Mononuclear cell (primary cell): ENCODE measurements at regions not wholly inside any gene's neighbourhood (a gene's known extent, or its start where the extent isn't known, plus 50 kb on each side); places are given as distances from the start of the nearest gene placed in this dataset.

ENCODE experiments used
- H3K27me3 ChIP-seq: 2 replicates; pipeline ENCODE4 v1.6.0; 2011; ENCODE audit warnings: low read length, control low read depth; ENCODE audit not compliant: insufficient read depth
- H3K4me1 ChIP-seq: 2 replicates; pipeline ENCODE4 v1.5.1; 2011; ENCODE audit warnings: mild to moderate bottlenecking, low read length, control low read depth; ENCODE audit not compliant: insufficient read depth
- H3K4me3 ChIP-seq: 2 replicates; pipeline ENCODE4 v1.5.1; 2011; ENCODE audit warnings: mild to moderate bottlenecking, low read length, moderate library complexity
- H3K9me3 ChIP-seq: 2 replicates; pipeline ENCODE4 v1.5.1; 2011; ENCODE audit warnings: low read depth, mild to moderate bottlenecking, control low read depth, low read length

DNA sequence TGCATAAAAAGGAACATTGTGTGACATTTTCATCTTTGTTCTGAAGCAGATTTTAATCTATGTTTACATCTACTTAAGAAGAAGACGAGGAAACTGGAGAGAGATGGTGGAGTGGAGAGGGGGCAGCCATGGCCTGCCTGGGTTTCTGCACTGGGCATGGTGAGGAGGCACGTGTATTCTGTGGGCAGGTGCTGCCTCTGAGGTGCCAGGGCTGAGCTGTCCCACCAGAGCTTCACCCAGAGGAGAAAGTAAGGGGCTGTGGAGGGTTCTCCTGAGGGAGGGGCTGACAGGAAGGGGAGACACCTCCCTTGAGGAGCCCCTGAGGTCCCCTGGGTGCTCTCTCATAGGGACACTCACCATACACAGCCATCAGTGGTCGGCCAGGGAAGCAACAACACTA lies 372.4 kb upstream of the OR4E1 start:
- H3K4me3 ChIP-seq: no peak overlapping the region
- H3K27me3 ChIP-seq: no peaks in the 10 kb centered on the region
- no peaks in the 10 kb centered on the region for H3K9me3 ChIP-seq
- no peaks in the 10 kb centered on the region for H3K4me1 ChIP-seq

- H3K27me3 ChIP-seq: no peaks in the 10 kb centered on the region
- H3K9me3 ChIP-seq: no peaks in the 10 kb centered on the region
- no peaks in the 10 kb centered on the region for H3K4me1 ChIP-seq
- no peak overlapping the region for H3K4me3 ChIP-seq
Measured at GRCh38 chr14:22044193-22044592, 370.6 kb upstream of the OR4E1 start.

DNA sequence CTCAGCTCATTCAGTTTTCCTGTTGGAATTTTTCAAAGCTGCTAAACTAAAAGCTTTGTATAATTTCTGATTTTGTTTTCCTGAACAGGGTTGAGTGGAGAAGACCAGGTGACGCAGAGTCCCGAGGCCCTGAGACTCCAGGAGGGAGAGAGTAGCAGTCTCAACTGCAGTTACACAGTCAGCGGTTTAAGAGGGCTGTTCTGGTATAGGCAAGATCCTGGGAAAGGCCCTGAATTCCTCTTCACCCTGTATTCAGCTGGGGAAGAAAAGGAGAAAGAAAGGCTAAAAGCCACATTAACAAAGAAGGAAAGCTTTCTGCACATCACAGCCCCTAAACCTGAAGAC lies 367.1 kb upstream of the OR4E1 start:
- no peaks in the 10 kb centered on the region for H3K4me1 ChIP-seq
- no peak overlapping the region for H3K4me3 ChIP-seq

GRCh38 chr14:22039938-22040780 lies 366.5 kb upstream of the OR4E1 start:
- H3K4me3 ChIP-seq: no peak overlapping the region
- peaks cover 5% of the 10 kb centered on the region for H3K27me3 ChIP-seq
- no peaks in the 10 kb centered on the region for H3K4me1 ChIP-seq
- no peaks in the 10 kb centered on the region for H3K9me3 ChIP-seq

More for the DNA sequence above, 367.1 kb upstream of the OR4E1 start:
- H3K9me3 ChIP-seq: no peaks in the 10 kb centered on the region
- H3K27me3 ChIP-seq: peaks cover 3% of the 10 kb centered on the region

- Histone ChIP-seq H3K4me1 (no peaks in the 10 kb centered on the region), H3K27me3 (peaks cover 5% of the 10 kb centered on the region), H3K9me3 (no peaks in the 10 kb centered on the region), H3K4me3 (no peak overlapping the region)
Measured at GRCh38 chr14:22036541-22037239, 363.1 kb upstream of the OR4E1 start.

DNA sequence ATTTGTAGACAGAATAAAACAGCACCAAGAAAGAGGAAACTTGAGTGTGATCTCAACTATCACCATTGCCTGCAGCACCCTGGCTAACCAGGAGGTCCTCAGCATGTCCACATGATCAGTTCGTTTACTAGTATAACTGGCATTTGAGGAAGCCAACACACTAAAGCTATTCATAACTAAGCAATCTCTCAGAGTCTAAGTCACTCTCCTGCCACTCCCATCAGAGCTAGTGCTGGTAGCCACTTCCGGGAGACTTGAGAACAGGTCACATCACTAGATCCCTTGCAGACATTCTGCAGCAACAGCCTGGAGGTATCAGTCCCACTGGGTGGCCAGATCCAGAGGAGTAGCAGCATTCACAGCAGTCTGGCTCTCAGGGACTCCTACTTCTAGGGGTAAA lies 352.9 kb upstream of the OR4E1 start:
- H3K4me3 ChIP-seq: no peak overlapping the region
- H3K9me3 ChIP-seq: no peaks in the 10 kb centered on the region
- H3K4me1 ChIP-seq: no peaks in the 10 kb centered on the region
- peaks cover 2% of the 10 kb centered on the region for H3K27me3 ChIP-seq

- no peak overlapping the region for H3K4me3 ChIP-seq
- no peaks in the 10 kb centered on the region for H3K9me3 ChIP-seq
- peaks cover 2% of the 10 kb centered on the region for H3K27me3 ChIP-seq
- no peaks in the 10 kb centered on the region for H3K4me1 ChIP-seq
Measured at GRCh38 chr14:22025879-22026278, 352.3 kb upstream of the OR4E1 start.

DNA sequence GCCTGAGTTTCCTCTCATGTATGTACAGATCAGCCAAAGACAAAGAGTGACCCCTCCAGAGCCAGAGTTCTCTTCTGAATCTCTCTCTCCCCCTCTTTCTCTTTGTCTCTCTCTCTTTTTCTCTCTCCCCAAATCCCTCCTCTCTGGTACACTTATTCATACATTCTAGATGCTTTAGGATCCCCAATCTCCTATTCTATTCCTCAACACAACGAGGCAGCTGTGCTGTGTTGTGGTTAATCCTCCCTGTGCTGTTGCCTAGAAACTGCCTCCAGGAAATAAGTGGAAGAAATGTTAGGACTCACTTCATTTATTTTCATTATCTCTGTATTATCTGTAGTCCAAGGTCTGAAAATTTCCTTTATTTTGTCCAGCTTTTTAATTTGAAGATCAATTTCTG lies 350.5 kb upstream of the OR4E1 start:
- no peaks in the 10 kb centered on the region for H3K9me3 ChIP-seq
- no peaks in the 10 kb centered on the region for H3K4me1 ChIP-seq
- H3K4me3 ChIP-seq: no peak overlapping the region
- H3K27me3 ChIP-seq: peaks cover 2% of the 10 kb centered on the region

DNA sequence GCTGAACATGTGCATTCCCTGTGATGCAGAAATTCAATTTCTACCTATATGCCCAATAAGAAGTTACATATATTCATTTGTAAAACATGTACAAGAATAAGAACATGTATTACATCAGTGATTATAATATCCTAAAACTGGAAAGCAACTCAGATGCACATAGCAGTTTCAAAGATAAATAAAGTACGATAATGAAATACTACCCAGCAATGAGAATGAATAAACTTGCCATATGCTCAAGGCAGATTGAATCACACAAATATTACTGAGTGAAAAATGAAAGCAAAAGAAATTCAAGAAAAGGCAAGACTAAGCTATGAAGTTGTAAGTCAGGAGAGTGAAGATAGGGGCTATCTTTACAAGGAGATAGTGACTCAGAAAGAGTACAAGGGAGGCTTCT lies 345.3 kb upstream of the OR4E1 start:
- H3K4me1 ChIP-seq: no peaks in the 10 kb centered on the region
- H3K27me3 ChIP-seq: peaks cover under 1% of the 10 kb centered on the region
- no peak overlapping the region for H3K4me3 ChIP-seq
- H3K9me3 ChIP-seq: no peaks in the 10 kb centered on the region

DNA sequence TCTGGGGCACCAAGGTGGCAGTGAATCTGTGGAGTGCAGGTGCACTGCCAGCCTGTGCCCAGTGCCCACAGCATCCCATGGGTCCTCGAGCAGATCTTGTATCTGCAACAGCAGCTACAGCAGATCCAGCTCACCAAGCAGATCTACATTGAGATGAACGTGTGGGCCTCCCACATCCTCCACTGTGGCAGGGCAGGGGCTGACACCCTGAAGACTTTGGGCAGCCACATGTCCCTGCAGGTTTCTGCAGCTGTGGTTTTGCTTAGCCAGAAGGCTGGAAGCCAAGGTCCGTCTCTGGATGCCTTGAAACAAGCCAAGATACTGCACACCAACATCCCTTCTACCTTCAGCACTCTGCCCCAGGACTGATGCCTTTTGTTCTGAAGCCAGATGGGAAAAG lies 338.8 kb upstream of the OR4E1 start:
- H3K4me1 ChIP-seq: no peaks in the 10 kb centered on the region
- H3K4me3 ChIP-seq: no peak overlapping the region
- H3K9me3 ChIP-seq: no peaks in the 10 kb centered on the region
- H3K27me3 ChIP-seq: no peaks in the 10 kb centered on the region

DNA sequence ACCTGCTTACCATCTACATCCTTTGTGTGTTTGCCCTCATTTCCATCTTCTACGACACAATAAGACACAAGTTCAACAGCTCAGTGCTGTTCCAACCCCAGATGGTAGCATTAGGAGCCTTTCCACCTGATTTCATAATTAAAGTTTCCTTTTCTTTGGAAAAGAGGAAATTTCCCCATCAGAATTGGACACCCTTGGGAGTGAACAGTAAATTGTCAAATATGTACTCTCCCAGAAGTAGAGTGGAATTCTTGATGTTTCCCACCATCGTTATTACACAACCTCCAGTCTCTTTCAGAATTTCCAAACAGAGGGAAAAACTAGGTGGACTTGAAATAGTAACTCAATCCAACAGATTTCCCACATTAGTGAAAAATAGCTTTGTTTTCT lies 337.6 kb upstream of the OR4E1 start:
- Histone ChIP-seq H3K27me3 (no peaks in the 10 kb centered on the region), H3K4me3 (no peak overlapping the region), H3K9me3 (no peaks in the 10 kb centered on the region), H3K4me1 (no peaks in the 10 kb centered on the region)

GRCh38 chr14:22010545-22011252 lies 337.1 kb upstream of the OR4E1 start:
- H3K4me1 ChIP-seq: no peaks in the 10 kb centered on the region
- H3K27me3 ChIP-seq: no peaks in the 10 kb centered on the region
- H3K9me3 ChIP-seq: no peaks in the 10 kb centered on the region
- H3K4me3 ChIP-seq: no peak overlapping the region

DNA sequence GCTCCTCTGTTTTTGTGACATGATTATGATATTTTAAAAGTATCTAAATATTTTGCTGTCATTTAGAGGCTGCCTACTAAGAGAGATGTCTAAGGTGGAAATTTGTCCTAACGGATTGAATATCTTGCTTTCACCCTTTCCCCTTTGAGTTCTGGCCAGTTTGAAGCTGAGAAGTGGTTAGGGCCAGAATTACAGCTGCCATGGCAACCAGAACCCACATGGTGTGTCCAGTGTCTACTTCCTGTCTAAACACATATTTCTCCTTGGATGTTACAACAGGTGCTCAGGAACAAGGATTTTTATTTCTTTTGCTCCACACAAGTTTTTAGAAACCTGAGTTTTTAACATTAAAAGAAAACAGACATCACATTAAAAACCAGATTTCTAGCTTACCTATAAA lies 335.1 kb upstream of the OR4E1 start:
- no peaks in the 10 kb centered on the region for H3K27me3 ChIP-seq
- H3K4me3 ChIP-seq: no peak overlapping the region
- H3K9me3 ChIP-seq: no peaks in the 10 kb centered on the region
- H3K4me1 ChIP-seq: no peaks in the 10 kb centered on the region

- no peaks in the 10 kb centered on the region for H3K9me3 ChIP-seq
- H3K27me3 ChIP-seq: no peaks in the 10 kb centered on the region
- no peaks in the 10 kb centered on the region for H3K4me1 ChIP-seq
- H3K4me3 ChIP-seq: no peak overlapping the region
Measured at GRCh38 chr14:22007784-22008412, 334.3 kb upstream of the OR4E1 start.

GRCh38 chr14:22007363-22007762 lies 333.7 kb upstream of the OR4E1 start:
- no peaks in the 10 kb centered on the region for H3K27me3 ChIP-seq
- H3K9me3 ChIP-seq: no peaks in the 10 kb centered on the region
- H3K4me3 ChIP-seq: no peak overlapping the region
- no peaks in the 10 kb centered on the region for H3K4me1 ChIP-seq
